Suppressor macrophage (primary cell): ENCODE measurements at regions not wholly inside any gene's neighbourhood (a gene's known extent, or its start where the extent isn't known, plus 50 kb on each side); places are given as distances from the start of the nearest gene placed in this dataset.
"Not testable (repeated sequence)": the region's sequence is repeated elsewhere in the genome, so short reads cannot be mapped to it uniquely, and the experiment has no call there.

Source experiments
- DNase-seq, 4 experiments: peaks; one replicate each; pipeline ENCODE4 v3.0.0-alpha.2; 2020 to 2022

DNA sequence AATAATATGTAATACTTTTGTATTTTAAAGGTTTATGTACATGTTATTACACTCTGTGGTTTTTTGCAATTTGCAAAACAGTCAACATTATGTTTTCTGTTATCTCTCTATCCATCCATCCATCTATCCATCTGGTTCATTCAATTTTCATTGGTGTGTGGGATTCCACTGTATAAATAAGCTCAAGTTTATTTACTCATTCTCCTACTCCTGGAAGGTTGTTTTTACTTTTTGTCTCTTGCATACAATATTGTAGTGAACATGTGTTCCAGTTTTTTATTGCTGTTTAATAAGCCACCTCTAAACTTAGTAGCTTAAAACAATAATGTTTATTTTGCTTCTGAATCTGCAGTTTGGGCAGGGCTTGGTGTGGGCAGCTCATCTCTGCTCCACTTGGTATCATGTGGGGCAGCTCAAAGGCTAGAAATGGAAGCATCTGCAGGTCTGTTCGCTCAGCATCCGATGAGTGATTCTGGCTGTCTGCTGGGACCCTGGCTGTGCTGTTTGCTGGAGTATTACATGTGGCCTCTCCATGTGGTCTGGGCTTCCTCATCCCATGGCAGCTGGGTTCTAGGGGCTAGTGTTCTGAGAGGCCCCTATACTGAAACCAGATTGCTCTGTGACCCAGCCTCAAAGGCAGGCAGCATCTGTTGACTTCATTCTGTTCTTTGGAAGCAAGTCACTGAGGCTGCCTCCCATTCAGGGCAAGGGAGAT, 98.8 kb downstream of the SLC25A47 start:
- DNase-seq, result no peak

DNA sequence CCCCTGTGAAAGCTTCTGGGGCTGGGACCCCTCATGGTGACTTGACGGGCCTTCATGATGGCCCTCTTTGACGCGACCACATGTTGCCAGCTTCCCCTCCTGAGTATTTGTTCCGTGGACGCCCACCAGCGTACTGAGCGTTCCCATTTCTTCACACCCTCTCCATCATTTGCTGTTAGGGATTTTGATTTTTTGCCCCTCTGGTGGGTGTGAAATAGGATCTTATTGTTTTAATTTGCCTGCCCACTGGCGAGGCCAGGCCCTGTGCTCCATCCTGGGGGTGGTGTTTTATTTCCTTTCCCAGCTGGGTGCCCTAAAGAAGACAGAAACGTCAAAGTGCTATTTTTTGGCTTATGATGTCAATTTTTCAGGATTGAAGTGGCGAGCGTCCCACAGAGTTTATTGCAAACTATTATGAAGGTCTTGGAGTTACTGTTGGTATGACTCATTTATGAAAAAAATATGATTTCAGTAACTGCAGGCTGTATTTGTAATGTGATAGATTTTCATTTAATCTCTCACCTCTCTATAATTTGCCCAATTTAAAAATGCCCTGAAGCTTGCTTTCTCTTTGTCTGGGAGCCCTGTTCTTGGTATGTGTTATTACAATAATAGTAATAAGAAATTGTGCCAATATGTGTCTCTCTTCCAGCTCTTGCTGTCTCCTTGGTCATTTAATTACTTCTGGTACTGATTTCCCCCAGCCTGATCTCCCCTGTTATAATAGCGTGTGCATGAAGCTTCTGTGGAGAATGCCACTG, 99.6 kb downstream of the SLC25A47 start:
- no peak for DNase-seq

DNA sequence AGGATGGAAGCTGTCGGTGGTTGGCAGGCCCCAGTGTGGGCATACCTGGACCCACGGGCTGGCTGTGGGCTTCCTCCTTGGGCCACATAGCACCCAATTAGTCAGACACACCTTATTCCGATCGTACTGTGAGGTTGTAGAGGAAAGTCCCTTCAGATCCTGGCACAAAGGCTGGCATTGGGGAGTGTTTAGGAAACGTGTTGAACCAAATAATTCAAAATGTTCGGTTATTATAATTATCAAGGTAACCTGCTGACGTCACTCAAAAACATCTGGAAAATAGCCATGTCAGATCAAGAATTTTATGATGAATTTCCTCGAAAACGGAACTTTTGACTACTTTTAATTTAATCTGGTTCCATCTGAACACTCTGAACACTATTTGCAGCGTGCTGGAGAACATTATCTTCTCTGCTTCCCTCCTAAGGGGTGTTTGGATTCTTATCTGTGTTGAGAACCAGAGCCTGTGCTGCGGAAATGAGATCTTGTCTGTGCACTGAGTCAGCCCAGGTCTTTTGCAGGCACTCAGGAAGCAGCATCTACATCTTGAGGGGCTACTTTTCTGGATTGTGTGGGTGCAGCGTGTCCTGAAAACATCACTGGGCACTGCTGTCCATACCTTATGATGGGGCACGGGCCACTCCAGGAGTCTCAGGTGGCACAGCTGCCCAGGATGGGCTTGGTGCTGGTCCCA, 100.3 kb downstream of the SLC25A47 start:
- no peak for DNase-seq

DNA sequence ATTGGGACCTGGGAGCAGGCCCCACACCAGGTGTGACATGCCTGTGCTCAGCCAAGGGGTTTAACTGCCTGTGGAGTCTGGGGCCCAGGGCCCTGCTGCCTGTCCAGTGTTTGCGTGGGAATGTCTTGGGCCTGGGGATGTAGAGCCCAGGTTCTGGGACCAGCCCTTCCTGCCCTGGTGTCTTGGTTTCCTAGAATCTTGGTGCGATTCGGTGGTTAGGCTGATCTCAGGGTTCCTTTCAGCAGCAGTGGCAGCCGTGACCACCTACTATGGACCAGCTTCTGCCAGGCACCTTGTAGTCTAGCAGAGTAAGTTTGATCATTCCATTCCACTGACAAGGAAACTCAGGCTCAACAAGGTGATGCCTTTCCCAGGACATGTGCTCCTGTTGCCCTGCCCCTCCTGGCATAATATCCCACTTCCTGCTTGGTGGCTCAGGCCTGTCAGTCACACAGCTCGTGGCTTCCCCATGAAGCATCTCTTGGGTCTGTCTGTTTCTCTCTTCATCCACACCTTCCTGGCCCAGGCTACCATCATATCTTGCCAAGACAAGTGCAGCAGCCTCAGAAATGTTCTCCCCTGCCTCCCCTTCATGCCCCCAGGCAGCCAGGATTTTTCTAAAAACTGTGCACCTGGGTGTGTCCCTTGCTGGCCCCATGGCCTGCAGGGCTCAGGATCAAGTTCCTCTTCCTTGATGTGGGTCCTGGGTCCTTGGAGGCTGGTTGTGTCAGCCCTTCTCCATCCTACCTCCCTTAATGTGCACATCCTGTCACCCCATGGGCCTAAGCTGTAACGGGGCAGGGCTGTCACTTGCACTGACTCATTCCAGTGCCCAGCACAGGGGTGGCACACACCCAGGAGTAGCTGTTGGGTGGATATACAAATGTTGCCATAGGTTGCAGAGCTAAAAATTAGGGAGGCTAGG, 101.6 kb downstream of the SLC25A47 start:
- DNase-seq, result peak in 3 of 4 experiments; percentile 17 to 35 (median 34)

DNA sequence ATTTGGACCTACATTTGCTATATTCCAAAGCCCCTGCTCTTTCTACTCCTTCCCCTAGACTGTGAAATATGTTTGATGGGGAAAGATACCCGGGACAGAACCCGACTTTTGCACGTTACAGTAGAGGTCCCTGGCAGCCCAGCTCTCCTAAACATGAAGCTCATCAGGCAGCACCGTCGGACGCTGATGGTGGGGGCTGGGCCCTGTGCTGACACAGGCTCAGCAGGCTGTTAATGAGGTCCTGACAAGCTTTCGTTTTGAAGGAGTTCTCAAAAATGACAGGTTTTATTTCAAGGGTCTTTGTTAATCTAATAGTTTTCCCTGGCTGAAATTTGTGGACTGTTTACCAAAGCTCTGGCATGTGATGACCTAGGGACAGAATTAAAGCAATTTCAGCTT, 102.3 kb downstream of the SLC25A47 start:
- no peak for DNase-seq

DNA sequence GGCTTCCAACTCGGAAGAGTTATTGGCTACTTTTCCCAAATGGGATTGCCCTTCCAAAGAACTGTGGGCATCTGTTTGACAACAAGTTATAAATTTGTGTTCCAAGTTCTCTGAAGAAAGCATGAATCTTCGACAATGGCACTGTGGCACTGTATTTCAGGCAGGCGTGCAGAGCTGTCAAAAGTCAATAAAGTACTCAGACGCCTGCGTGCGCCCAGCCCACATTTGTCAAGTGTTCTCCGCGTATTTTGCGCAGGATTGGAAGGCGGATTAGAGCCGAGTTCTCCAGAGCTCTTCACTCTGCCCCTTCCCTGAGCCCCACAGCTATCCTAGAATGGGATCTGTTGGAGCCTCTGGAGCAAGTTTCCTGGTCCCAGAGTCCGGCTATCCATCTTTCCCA, 103.2 kb downstream of the SLC25A47 start:
- DNase-seq, result no peak

DNA sequence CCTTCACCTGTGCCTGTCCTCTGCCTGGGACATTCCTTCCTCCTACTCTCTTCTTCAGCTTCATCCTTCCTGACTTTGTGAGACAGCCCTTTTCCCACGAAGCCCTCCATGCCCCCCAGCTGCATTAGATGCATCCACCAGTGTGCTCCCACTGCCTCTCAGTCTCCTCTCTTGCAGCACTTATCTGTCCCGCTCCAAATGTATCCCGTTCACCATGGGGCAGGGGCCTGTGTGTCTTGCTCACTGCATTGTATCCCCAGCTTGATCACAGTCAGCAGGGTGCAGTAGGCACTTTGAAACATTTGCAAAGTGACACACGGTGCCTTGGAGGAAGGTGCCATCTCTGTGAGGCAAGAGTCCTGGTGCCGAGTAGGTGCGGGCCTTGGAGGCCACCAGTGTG, 104.0 kb downstream of the SLC25A47 start:
- no peak for DNase-seq

DNA sequence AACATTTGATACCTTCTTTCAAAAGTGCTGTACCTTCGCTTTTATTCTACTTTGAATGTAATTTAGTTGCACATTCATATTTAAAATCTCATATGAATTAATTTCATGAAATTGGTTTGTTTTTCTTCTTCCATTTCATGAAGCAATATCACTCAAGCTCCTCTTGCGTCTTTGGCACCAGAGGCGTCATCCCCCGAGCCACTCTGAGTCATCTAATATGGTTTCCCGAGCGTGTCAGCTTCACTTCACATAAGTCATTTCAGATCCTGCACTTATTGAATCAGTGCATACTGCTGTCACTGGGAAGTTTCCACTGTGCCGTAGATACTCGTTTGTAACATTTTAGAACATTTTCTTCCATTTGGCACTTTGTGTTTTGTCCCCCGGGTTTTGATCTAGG, 105.6 kb downstream of the SLC25A47 start:
- peak; percentile 38 to 53 (median 46) for DNase-seq

DNA sequence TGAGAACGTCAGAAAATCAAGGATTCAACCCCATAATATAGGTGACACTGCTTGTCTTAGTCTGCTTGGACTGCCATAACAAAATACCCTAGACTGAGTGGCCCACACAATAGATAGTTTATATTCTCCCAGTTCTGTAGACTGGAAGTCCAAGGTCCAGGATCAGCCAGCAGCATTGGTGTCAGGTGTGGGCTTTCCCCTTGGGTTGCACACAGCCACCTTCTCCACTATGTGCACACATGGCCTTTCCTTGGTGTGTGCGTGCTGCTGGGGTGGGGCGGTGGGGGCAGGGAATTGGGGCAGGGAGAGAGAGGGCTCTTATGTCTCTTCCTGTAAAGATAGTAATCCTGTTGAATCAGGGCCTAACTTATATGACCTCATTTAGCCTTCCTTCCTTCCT, 106.4 kb downstream of the SLC25A47 start:
- DNase-seq, result no peak

DNA sequence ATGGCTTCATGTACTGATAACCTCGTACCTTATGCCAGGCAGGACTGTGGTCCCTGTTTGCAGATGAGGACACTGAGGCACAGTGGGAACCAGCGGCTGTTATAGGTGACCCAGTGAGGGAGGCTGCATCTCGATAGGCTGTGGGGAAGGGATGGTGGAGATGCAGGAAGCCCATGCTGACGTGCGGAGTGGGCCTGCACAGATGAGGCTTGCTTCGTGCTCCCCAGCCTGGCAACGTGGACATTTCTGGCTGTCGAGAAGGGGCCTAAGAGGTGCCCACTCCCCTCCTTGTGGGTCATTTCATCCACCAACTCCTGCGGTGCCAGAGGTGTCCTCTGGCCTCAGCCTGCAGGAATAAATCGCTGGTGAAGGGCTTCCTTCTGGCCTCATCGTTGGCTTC, 107.4 kb downstream of the SLC25A47 start:
- no peak for DNase-seq

DNA sequence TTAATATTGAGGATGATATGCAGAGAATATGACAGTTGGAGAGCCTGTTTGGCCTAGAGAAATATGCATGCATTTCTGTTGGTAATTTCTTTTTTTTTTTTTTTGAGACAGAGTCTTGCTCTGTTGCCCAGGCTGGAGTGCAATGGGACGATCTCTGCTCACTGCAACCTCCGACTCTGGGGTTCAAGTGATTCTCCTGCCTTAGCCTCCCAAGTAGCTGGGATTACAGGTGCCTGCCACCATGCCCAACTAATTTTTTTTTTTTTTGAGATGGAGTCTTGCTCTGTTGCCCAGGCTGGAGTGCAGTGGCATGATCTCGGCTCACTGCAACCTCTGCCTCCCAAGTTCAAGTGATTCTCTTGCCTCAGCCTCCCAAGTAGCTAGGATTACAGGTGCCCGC, 108.3 kb downstream of the SLC25A47 start:
- DNase-seq, result not testable (repeated sequence)

DNA sequence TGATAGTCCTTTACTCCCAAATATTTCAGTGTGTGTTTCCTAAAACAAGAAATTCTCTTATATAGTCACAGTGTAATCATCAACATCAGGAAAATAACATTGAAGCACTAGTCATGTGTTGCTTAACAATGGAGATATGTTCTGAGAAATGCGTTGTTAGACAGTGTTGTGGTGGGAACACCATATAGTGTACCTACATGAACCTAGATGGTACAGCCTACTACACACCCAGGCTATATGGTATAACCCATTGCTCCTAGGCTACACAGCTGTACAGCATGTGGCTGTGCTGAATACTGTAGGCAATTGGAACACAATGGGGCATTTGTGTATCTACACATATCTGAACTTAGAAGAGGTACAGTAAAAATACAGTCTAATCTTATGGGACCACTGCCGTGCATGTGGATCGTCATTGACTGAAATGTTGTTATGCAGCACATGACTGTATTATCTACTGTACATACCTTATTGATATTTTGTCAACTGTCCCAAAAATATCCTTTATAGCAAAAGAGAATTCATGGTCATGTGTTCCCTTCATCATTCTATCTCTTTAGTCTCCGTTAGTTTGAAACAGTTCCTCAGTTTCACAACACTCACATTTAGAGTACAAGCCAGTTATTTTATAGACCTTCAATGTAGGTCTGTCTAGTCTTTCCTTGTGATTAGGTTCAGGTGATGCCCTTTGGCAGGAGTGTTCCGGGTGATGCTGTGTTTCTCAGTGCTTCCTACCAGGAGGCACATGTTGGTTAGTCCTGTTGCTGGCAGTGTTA, 109.7 kb downstream of the SLC25A47 start:
- no peak for DNase-seq

DNA sequence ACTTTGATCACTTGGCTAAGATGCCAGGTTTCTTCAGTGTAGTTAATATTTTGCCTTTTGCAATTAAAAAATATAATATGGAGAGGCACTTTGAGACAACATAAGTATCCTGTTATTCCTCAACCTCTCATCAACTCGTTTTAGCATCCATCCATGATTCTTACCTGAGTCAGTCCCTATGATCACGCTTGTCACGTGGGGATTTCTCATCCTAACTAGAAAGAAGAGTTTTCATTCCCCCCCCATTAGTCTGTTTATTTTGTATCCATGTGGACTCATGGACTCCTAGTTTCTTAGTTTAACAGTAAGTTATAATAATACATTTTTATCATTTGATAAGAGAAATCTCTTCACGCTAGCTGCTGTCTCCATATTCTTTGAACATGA, 110.3 kb downstream of the SLC25A47 start:
- DNase-seq, result no peak

DNA sequence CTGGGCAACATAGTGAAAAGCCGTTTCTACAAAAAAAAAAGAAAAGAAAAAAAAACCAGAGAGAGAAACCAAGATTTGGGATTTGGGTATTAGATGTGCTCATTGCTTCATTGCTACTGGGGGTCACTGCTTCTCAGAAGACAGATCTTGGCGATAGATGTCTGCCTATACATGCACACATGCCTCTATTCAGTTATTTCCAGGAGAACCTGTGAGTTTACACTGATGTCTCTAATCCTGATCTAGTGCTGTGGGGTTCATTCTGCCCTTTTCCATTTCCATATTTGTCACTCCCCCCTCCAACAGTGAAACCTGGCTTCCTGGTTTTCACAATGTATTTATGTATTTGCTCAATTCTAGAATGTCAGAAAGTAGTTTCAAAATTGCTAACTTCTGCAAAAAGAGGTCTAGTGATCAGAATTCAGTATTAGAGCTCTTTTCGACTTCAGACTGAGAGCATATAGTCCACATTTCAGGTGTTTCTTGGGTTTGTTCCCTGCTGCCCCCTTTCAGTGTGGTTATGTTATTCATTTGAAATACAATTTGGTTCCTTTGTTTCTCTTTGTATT, 111.0 kb downstream of the SLC25A47 start:
- peak; percentile 33 to 77 (median 62) for DNase-seq

DNA sequence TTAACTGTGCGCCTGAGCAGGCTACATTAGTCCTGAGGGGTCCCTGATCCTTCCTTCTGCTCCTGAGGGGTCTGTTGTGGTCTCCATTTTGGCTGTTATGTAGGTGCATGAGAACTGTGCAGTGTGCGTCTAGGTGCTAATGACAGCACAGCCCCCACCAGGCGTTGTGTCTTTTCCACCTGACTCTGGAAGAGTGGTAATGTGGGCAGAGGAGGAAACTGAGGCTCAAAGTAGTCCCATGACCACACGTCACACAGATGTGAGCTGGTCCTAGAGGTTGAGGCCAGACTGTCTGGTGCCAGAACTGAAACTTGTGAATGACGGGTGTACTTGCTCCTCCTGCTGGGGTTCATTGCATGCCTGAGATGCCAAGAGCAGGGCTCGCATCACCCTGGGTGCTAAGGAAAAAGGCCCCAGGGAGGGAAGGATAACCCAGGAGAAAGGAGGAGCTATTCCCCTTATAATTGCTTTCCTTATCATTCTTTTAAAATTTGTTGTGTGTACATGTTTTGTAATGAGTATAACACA, 111.8 kb downstream of the SLC25A47 start:
- no peak for DNase-seq

DNA sequence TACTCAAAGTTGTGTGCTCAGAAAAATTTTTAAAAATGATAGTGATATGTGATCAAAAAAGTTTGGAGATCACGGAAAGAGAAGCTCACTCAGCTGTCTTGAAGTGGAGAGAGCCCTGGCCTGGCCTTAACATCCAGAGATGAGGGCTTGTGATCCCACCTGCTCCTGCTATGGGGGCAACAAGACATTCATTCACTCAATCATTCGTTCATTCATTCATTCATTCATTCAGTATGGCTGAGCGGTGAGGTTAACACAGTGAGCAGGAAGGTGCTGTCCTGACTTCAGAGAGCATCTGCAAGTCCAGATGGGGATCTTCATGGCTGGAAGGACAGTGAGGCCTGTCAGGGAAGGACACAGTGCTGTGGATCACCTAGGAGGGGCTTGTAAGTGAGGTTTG, 112.3 kb downstream of the SLC25A47 start:
- no peak for DNase-seq

DNA sequence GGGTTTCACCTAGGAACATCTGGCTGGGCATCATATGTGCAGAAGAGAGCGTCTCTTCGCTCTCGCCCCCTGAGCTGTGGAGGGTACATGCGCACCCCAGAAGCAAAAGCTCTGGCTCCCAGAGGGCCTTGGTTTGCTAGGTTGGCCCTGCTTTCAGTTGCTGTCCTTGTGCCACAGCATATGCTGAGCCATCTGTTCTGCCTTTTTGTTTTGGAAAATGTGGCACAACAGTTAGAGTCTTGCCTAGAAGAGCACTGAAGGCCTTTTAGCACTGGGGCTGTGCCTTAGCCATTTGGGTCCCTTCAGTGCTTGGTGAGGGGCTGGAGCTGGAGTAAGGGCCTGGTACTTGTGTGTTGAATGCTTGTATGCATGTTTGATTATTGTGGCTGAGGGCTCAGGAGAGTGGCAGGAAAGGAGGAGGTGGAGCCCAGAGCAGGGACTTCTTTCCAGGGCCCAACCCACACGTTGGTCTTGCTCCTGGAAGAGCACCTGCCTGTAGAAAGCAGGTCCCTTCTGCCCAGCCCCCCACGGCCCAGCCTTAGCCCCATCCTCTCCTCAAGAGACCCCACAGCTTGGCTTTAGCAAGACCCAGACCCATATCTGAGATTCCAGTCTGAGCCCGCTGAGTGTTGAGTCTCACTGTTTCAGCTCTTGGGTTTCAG, 113.7 kb downstream of the SLC25A47 start:
- DNase-seq, result no peak

DNA sequence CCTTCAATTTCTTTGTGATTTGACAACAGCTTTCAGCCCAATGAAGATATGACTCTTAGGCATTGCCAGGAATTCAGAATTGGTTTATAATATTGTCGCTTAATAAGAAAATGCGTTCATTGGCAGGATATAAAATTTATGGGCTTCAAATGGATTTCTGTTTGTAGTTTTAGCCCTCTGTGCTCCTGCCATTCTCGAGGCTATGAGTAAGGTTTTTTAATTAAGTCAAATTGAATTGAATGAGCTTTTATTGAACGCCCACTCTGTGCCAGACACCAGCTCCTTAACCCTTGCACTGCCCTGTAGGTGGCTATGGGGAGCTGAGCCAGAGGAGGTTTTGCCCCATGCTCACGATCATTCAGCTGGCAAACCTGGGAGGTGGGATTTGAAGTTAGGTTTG, 115.1 kb downstream of the SLC25A47 start:
- DNase-seq, result no peak

DNA sequence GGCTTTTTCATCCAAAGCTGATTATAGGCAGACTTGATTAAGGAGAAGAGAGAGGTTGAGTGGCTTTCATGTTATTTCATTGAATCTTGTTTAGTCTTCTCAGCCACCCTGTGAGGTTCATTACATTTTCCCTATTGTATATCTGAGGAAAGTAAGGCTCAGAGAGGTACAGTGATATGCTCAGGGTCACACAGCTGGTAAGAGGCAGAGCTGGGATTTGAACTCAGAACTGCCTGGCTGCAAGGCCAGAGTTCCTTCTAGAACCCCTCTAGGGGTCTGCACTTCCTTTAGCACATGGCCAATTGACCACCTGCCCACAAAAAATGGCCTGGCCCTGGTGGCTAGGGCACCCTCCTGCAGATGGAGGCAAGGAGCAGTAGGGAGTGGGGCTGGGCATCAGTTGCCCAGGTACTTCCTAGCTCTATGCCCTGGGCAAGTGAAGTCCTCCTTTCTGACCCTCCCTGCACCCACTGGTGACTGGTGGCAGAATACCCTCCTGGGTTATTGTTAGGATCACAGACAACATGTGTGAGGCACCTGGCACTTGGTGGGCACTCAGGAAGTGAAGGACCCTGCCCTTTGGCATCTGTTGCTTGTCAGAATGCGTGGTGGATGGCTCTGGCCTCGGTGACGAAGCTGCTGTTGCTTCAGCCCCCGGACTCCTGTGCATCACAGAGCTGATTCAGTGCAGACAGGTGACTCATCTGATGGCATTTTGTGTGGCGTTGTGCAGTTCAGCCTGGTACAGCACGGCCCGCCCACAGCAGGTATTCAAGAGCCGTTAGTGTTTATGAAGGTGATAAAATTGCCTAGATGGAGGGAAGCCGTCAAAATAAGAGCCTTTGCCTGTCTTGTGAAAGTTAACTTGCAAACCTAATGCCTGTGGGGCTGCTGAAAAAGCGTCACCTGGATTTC, 115.8 kb downstream of the SLC25A47 start:
- peak in 1 of 4 experiments; percentile 9 for DNase-seq
